ENCODE measurements at regions not wholly inside any gene's neighbourhood (a gene's known extent, or its start where the extent isn't known, plus 50 kb on each side); places are given as distances from the start of the nearest gene placed in this dataset.

DNA sequence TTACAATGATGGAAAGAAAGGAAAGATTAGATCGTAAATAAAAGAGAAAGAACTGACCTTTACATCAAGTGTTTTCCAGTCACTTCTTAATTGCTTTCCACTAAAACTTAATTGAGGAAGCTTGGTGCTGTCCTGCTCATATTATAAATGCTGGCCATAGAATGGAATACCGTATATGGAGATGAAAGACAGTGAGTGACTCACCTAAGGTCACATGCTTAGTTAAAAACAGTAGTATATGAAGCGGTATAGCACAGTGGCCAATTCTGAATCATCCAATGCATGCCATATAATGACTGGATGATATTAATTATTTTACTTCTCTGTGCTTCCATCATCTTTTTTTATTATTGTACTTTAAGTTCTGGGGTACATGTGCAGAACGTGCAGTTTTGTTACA lies 482.4 kb upstream of the SGCD start:
- Histone ChIP-seq H3K36me3 (ENCODE audit: control insufficient read depth in 2 of 2, extremely low read depth in 1 of 2, insufficient read depth in 2 of 2, low read length in 2 of 2) (no peaks in the 10 kb centered on the region), H3K9ac (replicated peaks; ENCODE audit: extremely low read depth, insufficient read depth, low read length) (no peak overlapping the region), H3K4me3 (replicated peaks in 1 of 3; ENCODE audit: insufficient read depth in 1 of 3, low read depth in 1 of 3, low read length in 3 of 3) (no peak overlapping the region), H3K27me3 (ENCODE audit: control insufficient read depth in 2 of 2, insufficient read depth in 2 of 2, low read length in 2 of 2) (no peaks in the 10 kb centered on the region), H3K27ac (ENCODE audit: insufficient read depth, low read depth, low read length) (no peak overlapping the region), H2AFZ (ENCODE audit: low read depth, low read length) (no peak overlapping the region), H3K9me3 (replicated peaks; ENCODE audit: control insufficient read depth, insufficient read depth, low read length) (peaks cover 2% of the 10 kb centered on the region), H4K20me1 (replicated peaks; ENCODE audit: control insufficient read depth, extremely low read depth, insufficient read depth, low read length) (no peaks in the 10 kb centered on the region), H3K79me2 (ENCODE audit: control insufficient read depth, insufficient read depth, low read length) (no peaks in the 10 kb centered on the region), H3K4me2 (ENCODE audit: insufficient read depth, low read length) (no peak overlapping the region), H3K9me1 (replicated peaks; ENCODE audit: control insufficient read depth, extremely low read depth, insufficient read depth, low read length) (no peaks in the 10 kb centered on the region), H3K4me1 (ENCODE audit: control insufficient read depth, extremely low read depth, insufficient read depth, low read length) (no peaks in the 10 kb centered on the region)
- intact Hi-C loops (cut with micrococcal nuclease): no loop called here
- dilution Hi-C loops (cut with MboI; ENCODE audit: extremely low pct_ligation_motif_present, low sequenced_read_pairs): no loop called here
- no peak for DNase-seq (ENCODE audit: low read depth, low spot score)
- no peak for TF ChIP-seq JUN (IDR thresholded peaks at IDR 0.05; ENCODE audit: borderline replicate concordance, insufficient read depth, insufficient read length, low read depth)
- no peak for TF ChIP-seq POLR2AphosphoS5 (IDR thresholded peaks at IDR 0.05; ENCODE audit: insufficient read depth, low read depth, low read length)
- TF ChIP-seq EZH2 (IDR thresholded peaks at IDR 0.05; ENCODE audit: borderline replicate concordance, low read depth, low read length, severe bottlenecking): no peak
- no peak for TF ChIP-seq GATA2 (IDR thresholded peaks at IDR 0.05; ENCODE audit: insufficient read depth, insufficient read length, low read depth, low read length)
- TF ChIP-seq, protein P1, sequence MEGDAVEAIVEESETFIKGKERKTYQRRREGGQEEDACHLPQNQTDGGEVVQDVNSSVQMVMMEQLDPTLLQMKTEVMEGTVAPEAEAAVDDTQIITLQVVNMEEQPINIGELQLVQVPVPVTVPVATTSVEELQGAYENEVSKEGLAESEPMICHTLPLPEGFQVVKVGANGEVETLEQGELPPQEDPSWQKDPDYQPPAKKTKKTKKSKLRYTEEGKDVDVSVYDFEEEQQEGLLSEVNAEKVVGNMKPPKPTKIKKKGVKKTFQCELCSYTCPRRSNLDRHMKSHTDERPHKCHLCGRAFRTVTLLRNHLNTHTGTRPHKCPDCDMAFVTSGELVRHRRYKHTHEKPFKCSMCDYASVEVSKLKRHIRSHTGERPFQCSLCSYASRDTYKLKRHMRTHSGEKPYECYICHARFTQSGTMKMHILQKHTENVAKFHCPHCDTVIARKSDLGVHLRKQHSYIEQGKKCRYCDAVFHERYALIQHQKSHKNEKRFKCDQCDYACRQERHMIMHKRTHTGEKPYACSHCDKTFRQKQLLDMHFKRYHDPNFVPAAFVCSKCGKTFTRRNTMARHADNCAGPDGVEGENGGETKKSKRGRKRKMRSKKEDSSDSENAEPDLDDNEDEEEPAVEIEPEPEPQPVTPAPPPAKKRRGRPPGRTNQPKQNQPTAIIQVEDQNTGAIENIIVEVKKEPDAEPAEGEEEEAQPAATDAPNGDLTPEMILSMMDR (IDR thresholded peaks at IDR 0.05; ENCODE audit: extremely low read depth in 1 of 2, insufficient read depth in 1 of 2, low read depth in 1 of 2, low read length in 2 of 2): no peak
- TF ChIP-seq FOS (IDR thresholded peaks at IDR 0.05; ENCODE audit: borderline replicate concordance, insufficient read depth, low read length): no peak
- TF ChIP-seq, protein P2, sequence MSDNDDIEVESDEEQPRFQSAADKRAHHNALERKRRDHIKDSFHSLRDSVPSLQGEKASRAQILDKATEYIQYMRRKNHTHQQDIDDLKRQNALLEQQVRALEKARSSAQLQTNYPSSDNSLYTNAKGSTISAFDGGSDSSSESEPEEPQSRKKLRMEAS (IDR thresholded peaks at IDR 0.05; ENCODE audit: insufficient read depth, insufficient read length): no peak
- no peak for TF ChIP-seq POLR2A (IDR thresholded peaks at IDR 0.05; ENCODE audit: low read depth, low read length)
- no peak for TF ChIP-seq MYC (IDR thresholded peaks at IDR 0.05; ENCODE audit: low read depth, low read length)
- BruUV-seq (replicated peaks): no TSS peak
- no peak for FAIRE-seq
- POLR2A ChIA-PET: no interaction called here
- CTCF ChIA-PET: no interaction called here

Data from endothelial cell of umbilical vein (primary cell).